GM21619 (cell line): ENCODE measurements at regions not wholly inside any gene's neighbourhood (a gene's known extent, or its start where the extent isn't known, plus 50 kb on each side); places are given as distances from the start of the nearest gene placed in this dataset.
"Not testable (repeated sequence)": the region's sequence is repeated elsewhere in the genome, so short reads cannot be mapped to it uniquely, and the experiment has no call there.

Experiments
- ATAC-seq: cut with Tn5 transposase; IDR thresholded peaks from one replicate; pipeline ENCODE4 v1.9.1; 2021; ENCODE audit not compliant: unreplicated experiment

- no peak for ATAC-seq
These were observed 256.0 kb downstream of the AHR start for GRCh38 chr7:17554341-17555015.

GRCh38 chr7:17556247-17556956, 257.9 kb downstream of the AHR start:
- ATAC-seq = no peak

- ATAC-seq = no peak
These were observed 258.8 kb downstream of the AHR start for GRCh38 chr7:17557251-17557671.

DNA sequence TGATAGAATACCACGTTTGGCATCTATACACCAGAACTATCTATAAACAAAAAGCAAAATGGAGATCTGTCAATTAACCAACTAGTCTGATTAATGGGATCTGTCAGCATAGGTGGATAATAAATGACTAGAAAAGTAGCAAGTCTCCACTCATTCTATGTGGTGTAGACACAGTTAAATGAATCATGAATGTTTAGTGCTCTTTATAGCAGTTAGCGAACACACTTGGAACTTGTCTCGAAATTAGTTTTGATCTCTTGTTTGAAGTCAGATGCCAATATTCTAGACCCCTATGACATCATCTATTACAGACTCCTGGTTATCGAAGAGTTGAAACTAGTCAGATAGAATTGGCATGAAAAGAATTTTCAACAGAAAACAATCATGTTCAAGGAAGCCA, 259.7 kb downstream of the AHR start:
- ATAC-seq = no peak

DNA sequence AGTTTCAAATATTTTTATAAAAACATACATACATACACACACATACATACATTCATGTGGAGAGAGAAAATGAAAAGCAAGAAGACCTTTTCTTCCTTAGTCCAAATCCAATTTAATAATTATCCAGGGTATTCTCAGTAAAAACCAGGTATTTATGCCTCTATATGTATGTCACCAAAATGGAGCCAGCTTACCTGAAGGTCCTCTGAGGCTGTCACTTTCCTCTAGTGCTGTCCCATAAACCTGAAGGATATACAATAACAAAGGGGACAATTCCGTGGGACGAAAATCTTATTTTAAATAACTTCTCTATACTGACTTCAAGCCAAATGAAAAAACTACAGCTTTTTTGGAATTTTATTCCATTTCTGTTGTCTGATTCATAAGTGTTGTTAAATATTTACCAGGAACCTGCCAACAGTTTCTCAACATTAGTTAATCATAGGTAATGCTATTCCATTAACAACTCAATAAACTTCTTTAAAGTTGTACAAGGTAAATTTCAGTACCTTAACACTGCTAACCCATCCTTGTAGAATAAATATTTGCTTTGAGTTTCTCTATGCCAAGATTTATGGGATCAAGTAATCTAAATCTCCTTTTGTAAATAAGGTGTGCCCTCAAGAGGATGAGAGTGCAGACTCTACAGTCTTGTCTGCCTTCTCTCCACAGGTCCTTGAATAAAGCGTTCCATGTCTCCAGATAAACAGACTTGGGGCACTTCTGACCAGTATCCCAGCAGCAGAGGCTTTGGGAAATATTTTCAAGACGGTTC, 260.3 kb downstream of the AHR start:
- no peak for ATAC-seq

DNA sequence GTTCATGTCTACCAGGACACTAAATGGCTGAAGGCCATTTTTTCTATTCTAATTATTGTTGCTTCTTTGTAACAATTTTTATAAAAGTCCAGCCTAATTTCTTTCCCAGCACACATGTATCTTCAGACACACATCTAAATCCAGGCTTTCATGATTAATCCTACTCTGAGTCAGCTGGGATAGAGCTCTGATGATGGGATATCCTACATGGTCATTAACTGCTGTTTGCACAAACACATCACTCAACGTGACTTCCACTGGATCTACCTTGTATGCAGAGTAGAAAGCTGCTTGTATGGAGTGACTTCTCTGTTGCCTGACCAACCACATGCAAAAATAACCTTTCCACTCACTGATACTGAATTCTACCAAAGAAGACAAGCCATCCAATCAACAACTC, 260.9 kb downstream of the AHR start:
- no peak for ATAC-seq

GRCh38 chr7:17560516-17560915, 262.1 kb downstream of the AHR start:
- no peak for ATAC-seq

- no peak for ATAC-seq
These were observed 262.5 kb downstream of the AHR start for GRCh38 chr7:17560966-17561365.

DNA sequence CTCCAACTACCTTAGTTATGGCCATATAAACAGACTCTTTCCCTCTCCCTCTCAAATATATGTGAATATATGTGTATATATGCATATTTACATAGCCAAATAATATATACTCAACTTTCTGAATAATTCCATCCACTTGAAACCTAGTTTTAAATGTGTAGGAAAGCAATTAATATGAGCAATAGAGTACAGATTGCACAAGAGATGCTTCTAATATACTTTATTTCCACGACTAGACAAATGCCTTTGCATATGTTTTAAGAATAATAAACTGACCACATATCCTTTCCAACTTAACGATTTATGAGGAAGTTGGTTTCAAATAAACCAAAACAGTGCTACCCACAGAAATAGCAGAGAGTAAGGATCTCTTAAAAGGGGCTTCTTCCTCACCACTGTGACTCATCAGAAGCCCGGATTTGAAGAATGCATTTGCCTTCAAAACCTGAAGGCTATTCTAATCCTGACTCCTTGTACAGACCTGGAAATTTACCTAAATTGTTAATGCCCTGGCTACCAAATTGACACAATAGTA, 266.3 kb downstream of the AHR start:
- ATAC-seq = no peak

DNA sequence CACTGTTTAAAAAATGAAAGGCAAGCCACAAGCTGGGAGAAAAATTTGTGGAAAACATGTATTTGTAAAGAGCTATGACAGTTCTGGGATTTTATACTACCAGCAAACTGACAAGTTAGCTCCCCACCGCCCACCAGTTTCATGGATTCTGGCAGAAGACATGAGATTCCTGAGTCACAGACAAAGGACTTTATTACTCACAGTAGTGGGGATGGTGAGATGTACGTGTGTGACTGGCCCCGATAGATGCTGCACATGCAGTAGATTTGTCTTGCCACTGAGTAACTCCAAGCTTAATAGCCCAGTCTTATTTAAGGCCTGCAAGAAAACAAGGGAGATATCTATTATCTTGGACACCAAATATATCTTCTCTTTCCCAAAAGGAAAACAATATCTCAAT, 281.7 kb downstream of the AHR start:
- no peak for ATAC-seq

GRCh38 chr7:17580856-17581255, 282.4 kb downstream of the AHR start:
- ATAC-seq = no peak

GRCh38 chr7:17581301-17581700, 282.8 kb downstream of the AHR start:
- no peak for ATAC-seq

- ATAC-seq = not testable (repeated sequence)
These were observed 284.2 kb downstream of the AHR start for GRCh38 chr7:17582696-17583095.

DNA sequence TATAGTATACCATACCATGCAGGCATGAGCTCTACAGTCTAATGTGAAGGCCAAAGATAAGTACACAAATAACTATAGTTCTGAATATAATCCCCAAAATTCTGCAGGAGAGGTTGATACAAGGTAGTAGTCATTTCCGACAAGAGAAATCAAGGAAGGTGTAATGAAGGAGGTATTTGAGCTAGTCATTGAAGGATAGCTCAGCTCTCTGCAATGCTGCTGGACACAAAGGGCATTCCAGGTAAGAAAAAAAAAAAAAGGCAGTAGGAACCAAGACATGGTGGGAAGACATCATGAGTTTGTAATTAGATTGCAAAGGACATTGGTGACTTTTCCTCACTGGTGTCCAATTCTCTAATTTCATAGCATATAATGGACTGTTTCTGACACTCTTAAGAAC, 285.3 kb downstream of the AHR start:
- ATAC-seq = no peak

DNA sequence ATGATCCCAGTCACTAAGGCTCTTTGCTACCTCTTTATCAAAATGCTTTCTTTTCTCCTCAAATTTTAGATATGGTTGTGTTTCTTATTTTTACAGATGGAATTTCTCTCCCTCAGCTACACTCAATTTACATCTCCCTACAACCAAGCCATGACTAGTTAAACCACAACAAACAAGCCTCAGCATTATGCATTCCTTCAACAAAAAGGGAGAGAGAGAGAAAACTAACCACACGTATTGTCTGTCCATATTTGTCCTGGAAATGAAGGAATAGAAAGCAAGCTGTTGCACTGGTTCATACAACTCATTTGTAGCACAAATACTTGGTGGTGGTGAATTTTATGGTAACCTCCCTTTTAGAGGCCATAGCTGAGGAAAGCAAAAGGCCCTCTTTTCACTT, 286.4 kb downstream of the AHR start:
- ATAC-seq = no peak

GRCh38 chr7:17586711-17587110, 288.3 kb downstream of the AHR start:
- no peak for ATAC-seq

GRCh38 chr7:17588730-17589129, 290.3 kb downstream of the AHR start:
- no peak for ATAC-seq

DNA sequence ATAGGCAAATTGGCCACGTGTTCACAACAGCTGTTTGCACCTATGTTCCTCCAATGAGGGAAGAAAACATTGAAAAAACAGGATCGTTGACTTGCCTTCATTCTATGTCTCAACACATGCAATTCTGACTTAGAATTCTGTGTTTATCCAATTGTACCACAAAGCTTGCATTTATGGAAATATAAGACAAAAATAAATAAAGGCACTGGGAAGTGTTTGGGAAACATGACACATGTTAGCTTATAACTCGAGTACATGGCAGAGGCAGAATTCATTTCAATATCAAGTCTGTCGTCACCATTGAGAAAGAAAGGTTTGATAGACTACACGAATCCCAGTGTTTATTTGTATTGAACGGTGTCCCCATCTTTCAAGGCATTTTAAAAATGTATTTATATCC, 291.2 kb downstream of the AHR start:
- no peak for ATAC-seq

DNA sequence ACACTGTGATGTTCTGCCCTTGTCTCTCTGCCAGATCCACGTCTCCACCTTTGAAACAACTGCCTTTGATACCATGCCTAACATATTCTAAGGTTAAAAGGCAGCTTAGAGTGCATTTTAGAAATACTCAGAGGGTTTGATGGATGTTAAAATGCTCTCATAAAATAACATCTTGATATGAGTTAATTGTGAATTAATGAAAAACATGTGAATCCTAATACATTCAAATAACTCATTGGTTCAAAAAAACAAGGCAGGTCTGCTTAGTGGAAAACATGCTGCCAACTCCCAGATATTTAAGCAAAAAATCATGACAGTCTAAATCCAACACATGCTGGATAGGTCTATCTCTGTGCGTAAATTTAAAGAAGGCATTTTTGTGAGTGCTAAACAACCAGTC, 291.8 kb downstream of the AHR start:
- ATAC-seq = no peak

- no peak for ATAC-seq
These were observed 295.5 kb downstream of the AHR start for GRCh38 chr7:17593819-17594419.

- no peak for ATAC-seq
These were observed 297.1 kb downstream of the AHR start for GRCh38 chr7:17595546-17595945.
